LNCaP clone FGC (cell line): ENCODE measurements at regions not wholly inside any gene's neighbourhood (a gene's known extent, or its start where the extent isn't known, plus 50 kb on each side); places are given as distances from the start of the nearest gene placed in this dataset.

ENCODE experiments used
- DNase-seq: peaks from one replicate; pipeline ENCODE4 v3.0.0-alpha.2; 2011; ENCODE audit warnings: low read depth
- H3K4me3 ChIP-seq: 2 replicates; pipeline ENCODE4 v1.5.1; 2011; ENCODE audit warnings: mild to moderate bottlenecking, low read depth, low read length, control low read depth
- CTCF ChIP-seq: IDR thresholded peaks from 2 replicates; pipeline ENCODE4 v1.5.1; 2012; ENCODE audit warnings: mild to moderate bottlenecking; ENCODE audit not compliant: control insufficient read depth, insufficient read depth; ENCODE audit errors: extremely low read depth

DNA sequence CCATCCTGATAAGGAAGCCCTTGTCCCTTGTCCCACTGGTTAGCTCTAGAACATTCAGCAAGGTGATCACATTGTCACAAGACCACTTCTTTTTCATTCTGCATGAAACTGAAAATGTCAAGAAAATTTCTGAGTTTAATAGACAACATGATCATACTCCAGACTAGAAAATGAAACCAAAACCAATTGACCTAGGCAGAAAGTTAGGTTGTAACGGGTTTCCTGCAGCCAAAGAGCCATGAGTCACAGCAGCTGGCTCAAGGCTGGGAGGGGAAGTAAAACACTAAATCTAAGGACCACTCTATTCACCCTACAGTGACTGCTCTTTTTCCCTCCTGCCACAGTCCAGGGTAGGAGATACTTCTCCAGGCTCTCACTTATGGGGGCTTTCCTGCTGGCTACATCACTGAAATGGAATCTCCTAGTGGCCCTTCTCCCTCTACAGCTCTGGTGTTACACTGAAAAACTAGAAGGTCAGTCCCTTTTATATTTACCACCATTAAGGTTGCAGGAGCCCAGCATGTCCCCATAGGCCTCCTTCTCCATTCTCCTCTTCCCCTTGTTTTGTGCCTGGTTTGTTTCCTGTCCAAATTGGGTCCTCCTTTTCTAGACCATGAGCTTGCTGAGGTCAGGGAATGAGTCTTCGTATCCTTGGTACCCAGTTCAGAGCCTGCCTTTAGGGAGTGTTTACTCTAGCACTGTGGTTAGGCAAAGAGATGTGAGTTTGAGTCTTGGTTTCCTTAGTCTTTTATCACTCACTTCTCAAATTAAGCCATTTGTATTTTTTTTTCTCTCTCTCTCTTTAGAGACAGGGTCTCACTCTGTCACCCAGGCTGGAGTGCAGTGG lies 236.5 kb upstream of the JUN start:
- H3K4me3 ChIP-seq = no peak overlapping the region
- DNase-seq = no peak
- no peak for TF ChIP-seq CTCF

GRCh38 chr1:59022199-59022598 lies 238.4 kb upstream of the JUN start:
- H3K4me3 ChIP-seq = no peak overlapping the region
- DNase-seq = no peak
- TF ChIP-seq CTCF = no peak

DNA sequence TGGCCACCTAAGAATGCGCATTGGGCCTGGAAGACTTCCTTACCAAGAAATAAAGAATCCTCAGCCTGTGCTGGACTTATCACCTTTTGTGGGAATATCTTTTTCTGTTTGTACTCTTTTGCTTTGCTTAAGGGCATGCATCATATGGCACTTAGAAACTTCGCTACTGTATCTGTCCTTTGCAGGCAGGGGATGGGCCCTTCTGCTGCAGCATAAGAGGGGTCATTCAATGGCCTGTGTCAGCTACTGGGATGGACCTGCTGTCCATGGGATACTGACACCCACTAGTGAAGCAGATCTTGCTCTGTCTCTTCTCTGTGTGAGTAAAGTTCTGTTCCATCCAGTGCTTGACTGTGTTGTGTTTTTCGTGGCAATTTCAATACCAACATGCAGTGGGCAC lies 239.0 kb upstream of the JUN start:
- no peak for TF ChIP-seq CTCF
- no peak for DNase-seq

DNA sequence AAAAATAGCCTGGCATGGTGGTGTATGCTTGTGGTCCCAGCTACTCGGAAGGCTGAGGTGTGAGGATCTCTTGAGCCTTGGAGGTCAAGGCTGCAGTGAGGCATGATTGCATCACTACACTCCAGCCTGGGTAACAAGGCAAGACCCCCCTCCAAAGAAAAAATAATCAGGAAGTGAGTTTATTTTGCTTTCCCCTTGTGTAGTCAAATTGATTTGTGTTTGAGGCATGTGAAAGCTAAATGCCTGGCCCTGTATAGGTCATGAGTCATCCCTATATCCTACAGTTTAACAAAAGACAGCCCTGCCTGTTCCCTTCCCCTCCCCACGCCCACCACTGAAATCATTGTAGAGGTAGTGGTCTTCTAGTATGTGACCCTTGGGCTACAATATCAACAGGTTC lies 241.4 kb upstream of the JUN start:
- TF ChIP-seq CTCF = no peak
- H3K4me3 ChIP-seq = no peak overlapping the region
- DNase-seq = no peak

More for the DNA sequence above, 239.0 kb upstream of the JUN start:
- no peak overlapping the region for H3K4me3 ChIP-seq

DNA sequence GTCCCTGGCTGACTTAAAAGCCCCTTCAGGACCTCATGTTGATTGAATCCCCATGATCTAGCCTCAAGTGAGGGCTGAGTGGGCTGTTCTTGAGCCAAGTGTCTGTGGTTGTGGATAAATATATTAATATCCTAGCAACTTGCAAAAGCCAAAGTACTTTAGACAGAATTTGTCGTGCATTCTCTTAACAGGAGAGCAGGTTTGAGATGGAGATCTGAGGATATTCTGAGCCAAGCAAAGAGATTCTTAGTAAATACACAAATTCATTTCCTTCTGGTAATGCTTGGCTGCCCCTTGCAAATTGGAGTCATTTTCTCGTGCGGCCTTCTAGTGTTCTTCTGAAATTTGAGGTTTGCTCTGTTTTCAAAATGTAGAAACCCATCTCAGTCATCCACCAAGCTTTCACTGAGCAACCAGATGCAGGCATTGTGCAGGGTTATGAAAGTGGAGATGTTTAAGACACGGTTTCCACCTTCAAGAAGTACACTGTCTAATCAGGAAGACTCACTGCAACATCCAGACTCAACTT lies 242.1 kb upstream of the JUN start:
- TF ChIP-seq CTCF = no peak
- DNase-seq = no peak
- H3K4me3 ChIP-seq = no peak overlapping the region

DNA sequence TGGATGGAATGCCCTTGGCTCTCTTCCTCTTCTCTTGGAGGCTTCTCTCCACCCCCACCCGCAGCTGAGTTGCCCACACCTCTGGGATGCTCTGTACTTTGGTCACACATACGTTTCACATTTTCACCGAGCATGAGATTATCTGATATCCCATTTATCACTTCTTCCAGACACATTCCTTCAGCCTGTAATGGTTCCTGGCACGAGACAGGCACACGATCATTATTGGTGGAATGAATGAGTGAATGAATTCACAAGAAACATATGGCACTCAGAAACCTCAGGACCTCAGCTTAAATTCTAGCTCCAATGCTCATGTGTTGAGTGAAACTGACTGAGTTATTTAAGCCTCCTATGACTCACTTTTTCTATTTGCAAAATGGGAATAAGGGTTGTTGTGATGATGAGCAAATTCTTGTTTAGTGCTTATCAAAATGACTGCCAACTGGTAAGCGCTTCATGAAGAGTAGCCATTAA lies 242.7 kb upstream of the JUN start:
- H3K4me3 ChIP-seq = no peak overlapping the region
- no peak for TF ChIP-seq CTCF
- DNase-seq = no peak
